ENCODE measurements at regions not wholly inside any gene's neighbourhood (a gene's known extent, or its start where the extent isn't known, plus 50 kb on each side); places are given as distances from the start of the nearest gene placed in this dataset.

GRCh38 chr10:36147529-36147928 lies 505.4 kb upstream of the FZD8 start:
- Histone ChIP-seq H3K36me3 (replicated peaks in 1 of 2; ENCODE audit: control extremely low read depth in 1 of 2, control insufficient read depth in 1 of 2, extremely low read depth in 1 of 2, insufficient read depth in 2 of 2, low read length in 1 of 2) (no peaks in the 10 kb centered on the region), H3K4me3 (ENCODE audit: control extremely low read depth in 1 of 5, extremely low read depth in 1 of 5, insufficient read depth in 1 of 5, low read depth in 2 of 5, low read length in 4 of 5) (no peak overlapping the region), H2AFZ (ENCODE audit: insufficient read depth, low read depth, low read length, poor library complexity, severe bottlenecking) (no peak overlapping the region), H3K27ac (ENCODE audit: low read length in 2 of 2) (no peak overlapping the region), H3K27me3 (replicated peaks in 1 of 4; ENCODE audit: control extremely low read depth in 1 of 4, control insufficient read depth in 3 of 4, insufficient read depth in 4 of 4, low read length in 3 of 4) (no peaks in the 10 kb centered on the region), H3K9ac (ENCODE audit: low read length) (no peak overlapping the region), H4K20me1 (ENCODE audit: control insufficient read depth, insufficient read depth, low read length, poor library complexity, severe bottlenecking) (no peaks in the 10 kb centered on the region), H3K9me3 (ENCODE audit: control extremely low read depth in 1 of 3, control insufficient read depth in 2 of 3, insufficient read depth in 1 of 3, low read length in 2 of 3) (peaks cover 0 to 3% (median 0%) of the 10 kb centered on the region in 3 donors), H3K4me2 (replicated peaks; ENCODE audit: low read depth, low read length, poor library complexity, severe bottlenecking) (no peak overlapping the region), H3K4me1 (ENCODE audit: control insufficient read depth in 2 of 2, insufficient read depth in 2 of 2, low read length in 2 of 2) (no peaks in the 10 kb centered on the region), H3K79me2 (ENCODE audit: control insufficient read depth, insufficient read depth, low read length) (no peaks in the 10 kb centered on the region)
- H3K27me3 Mint-ChIP-seq = no peaks in the 10 kb centered on the region
- POLR2A ChIA-PET = no interaction called here
- DNase-seq = no peak
- no peaks in the 10 kb centered on the region for H3K4me1 Mint-ChIP-seq
- no peak for ATAC-seq (ENCODE audit: low read depth)
- CTCF ChIA-PET = no interaction called here
- no peak overlapping the region for H3K27ac Mint-ChIP-seq
- peaks cover 9% of the 10 kb centered on the region for H3K9me3 Mint-ChIP-seq (ENCODE audit: insufficient read depth)
- H3K4me3 Mint-ChIP-seq = no peak overlapping the region
- intact Hi-C loops (cut with micrococcal nuclease) = no loop called here
- TF ChIP-seq CTCF (IDR thresholded peaks at IDR 0.05) (no peak), EZH2 (IDR thresholded peaks at IDR 0.05; ENCODE audit: borderline replicate concordance, insufficient read depth, low read depth, low read length, poor library complexity, severe bottlenecking) (no peak)

- ATAC-seq (ENCODE audit: low read depth) = no peak
- CTCF ChIA-PET = no interaction called here
These were observed 499.9 kb upstream of the FZD8 start for GRCh38 chr10:36141856-36142560.

More at GRCh38 chr10:36141856-36142560, 499.9 kb upstream of the FZD8 start:
- no peak for DNase-seq
- H2AFZ ChIP-seq (ENCODE audit: insufficient read depth, low read depth, low read length, poor library complexity, severe bottlenecking) = no peak overlapping the region
- POLR2A ChIA-PET = no interaction called here
- H3K9me3 ChIP-seq (ENCODE audit: control extremely low read depth in 1 of 3, control insufficient read depth in 2 of 3, insufficient read depth in 1 of 3, low read length in 2 of 3) = no peaks in the 10 kb centered on the region
- Mint-ChIP-seq H3K9me3 (ENCODE audit: insufficient read depth) (no peaks in the 10 kb centered on the region), H3K27me3 (no peaks in the 10 kb centered on the region), H3K4me3 (no peak overlapping the region), H3K4me1 (no peaks in the 10 kb centered on the region), H3K27ac (no peak overlapping the region)
- 67% methylated on average over 2 of the region's 7 CpGs for WGBS (ENCODE audit: insufficient coverage)
- H3K27ac ChIP-seq (ENCODE audit: low read length in 2 of 2) = no peak overlapping the region
- no peaks in the 10 kb centered on the region for H3K36me3 ChIP-seq (replicated peaks in 1 of 2; ENCODE audit: control extremely low read depth in 1 of 2, control insufficient read depth in 1 of 2, extremely low read depth in 1 of 2, insufficient read depth in 2 of 2, low read length in 1 of 2)
- H3K4me1 ChIP-seq (ENCODE audit: control insufficient read depth in 2 of 2, insufficient read depth in 2 of 2, low read length in 2 of 2) = no peaks in the 10 kb centered on the region
- no peaks in the 10 kb centered on the region for H4K20me1 ChIP-seq (ENCODE audit: control insufficient read depth, insufficient read depth, low read length, poor library complexity, severe bottlenecking)
- no peak overlapping the region for H3K9ac ChIP-seq (ENCODE audit: low read length)
- H3K79me2 ChIP-seq (ENCODE audit: control insufficient read depth, insufficient read depth, low read length) = no peaks in the 10 kb centered on the region
- TF ChIP-seq EZH2 (IDR thresholded peaks at IDR 0.05; ENCODE audit: borderline replicate concordance, insufficient read depth, low read depth, low read length, poor library complexity, severe bottlenecking) (no peak), CTCF (IDR thresholded peaks at IDR 0.05) (no peak)
- no peaks in the 10 kb centered on the region for H3K27me3 ChIP-seq (replicated peaks in 1 of 4; ENCODE audit: control extremely low read depth in 1 of 4, control insufficient read depth in 3 of 4, insufficient read depth in 4 of 4, low read length in 3 of 4)
- intact Hi-C loops (cut with micrococcal nuclease) = no loop called here
- no peak overlapping the region for H3K4me3 ChIP-seq (ENCODE audit: control extremely low read depth in 1 of 5, extremely low read depth in 1 of 5, insufficient read depth in 1 of 5, low read depth in 2 of 5, low read length in 4 of 5)
- H3K4me2 ChIP-seq (replicated peaks; ENCODE audit: low read depth, low read length, poor library complexity, severe bottlenecking) = no peak overlapping the region

All from B cell (primary cell).